ENCODE measurements at regions not wholly inside any gene's neighbourhood (a gene's known extent, or its start where the extent isn't known, plus 50 kb on each side); places are given as distances from the start of the nearest gene placed in this dataset.

GRCh38 chr4:149211876-149212275 lies 603.8 kb downstream of the IQCM start:
- RAD21 ChIA-PET (ENCODE audit: unreplicated experiment): no interaction called here

More at GRCh38 chr4:149211876-149212275, 603.8 kb downstream of the IQCM start:
- in situ Hi-C loops (cut with MboI): no loop called here
- no peak overlapping the region for H3K4me3 ChIP-seq
- H3K79me2 ChIP-seq (ENCODE audit: control insufficient read depth, insufficient read depth, low read length): no peaks in the 10 kb centered on the region
- no peaks in the 10 kb centered on the region for H3K9me3 ChIP-seq (replicated peaks; ENCODE audit: control insufficient read depth, insufficient read depth, low read length)
- ChIA-PET CTCF (no interaction called here), SMC1A (ENCODE audit: uncharacterized antibody, unreplicated experiment) (no interaction called here), POLR2A (no interaction called here)
- ATAC-seq (no peak), DNase-seq (ENCODE audit: low read depth, low spot score) (no peak), FAIRE-seq (no peak)
- no peaks in the 10 kb centered on the region for H4K20me1 ChIP-seq (ENCODE audit: control insufficient read depth, insufficient read depth)
- no TSS peak for BruUV-seq (replicated peaks)
- intact Hi-C loops (cut with micrococcal nuclease; ENCODE audit: unreplicated experiment): no loop called here
- no peak overlapping the region for H2AFZ ChIP-seq (ENCODE audit: control insufficient read depth, low read depth, low read length)
- H3K9ac ChIP-seq (ENCODE audit: control insufficient read depth, insufficient read depth, low read length): no peak overlapping the region
- TF ChIP-seq USF1 (IDR thresholded peaks at IDR 0.05; ENCODE audit: borderline replicate concordance, extremely low read length, insufficient read depth, low read depth, low read length) (no peak), SMAD5 (IDR thresholded peaks at IDR 0.05; ENCODE audit: low read depth) (no peak), CHD2 (IDR thresholded peaks at IDR 0.05; ENCODE audit: borderline replicate concordance, low read depth, low read length) (no peak), SREBF2 (IDR thresholded peaks at IDR 0.05; ENCODE audit: low read length) (no peak), MEF2B (IDR thresholded peaks at IDR 0.05; ENCODE audit: partially characterized antibody, poor library complexity, severe bottlenecking) (no peak), EED (IDR thresholded peaks at IDR 0.05; ENCODE audit: low read depth) (no peak), NRF1 (conservative IDR thresholded peaks at IDR 0.05; ENCODE audit: low read depth, low read length) (no peak), ZBTB40 (IDR thresholded peaks at IDR 0.05; ENCODE audit: borderline replicate concordance) (no peak)
- H3K4me2 ChIP-seq (ENCODE audit: control insufficient read depth, insufficient read depth): no peak overlapping the region
- H3K27ac ChIP-seq (ENCODE audit: control insufficient read depth, insufficient read depth): no peak overlapping the region
- WGBS (ENCODE audit: insufficient coverage, insufficient replicate concordance, low lambda C conversion rate, missing lambda C conversion rate): 0% methylated on average over 1 of the region's 1 CpG
- H3K36me3 ChIP-seq (ENCODE audit: control insufficient read depth in 2 of 2, insufficient read depth in 2 of 2, low read length in 1 of 2): no peaks in the 10 kb centered on the region
- H3K27me3 ChIP-seq (replicated peaks in 1 of 2; ENCODE audit: control insufficient read depth in 2 of 2, insufficient read depth in 2 of 2, low read length in 1 of 2): no peaks in the 10 kb centered on the region
- H3K4me1 ChIP-seq (ENCODE audit: control insufficient read depth, insufficient read depth, low read length): no peaks in the 10 kb centered on the region

All from GM12878 (cell line).